ENCODE measurements at regions not wholly inside any gene's neighbourhood (a gene's known extent, or its start where the extent isn't known, plus 50 kb on each side); places are given as distances from the start of the nearest gene placed in this dataset.
"Not testable (repeated sequence)": the region's sequence is repeated elsewhere in the genome, so short reads cannot be mapped to it uniquely, and the experiment has no call there.

GRCh38 chr2:388752-389151 lies 100.9 kb upstream of the ALKAL2 start:
- not testable (repeated sequence) for TF ChIP-seq POLR2AphosphoS5, CTCF (IDR thresholded peaks at IDR 0.05)

Data from upper lobe of left lung (tissue), 4 donors.